Sigmoid colon (tissue), 4 donors: ENCODE measurements at regions not wholly inside any gene's neighbourhood (a gene's known extent, or its start where the extent isn't known, plus 50 kb on each side); places are given as distances from the start of the nearest gene placed in this dataset.

Experiments used
- CTCF ChIP-seq, 4 experiments: fragments of 450-650 bp in 3 of 4; fragments of 200-600 bp in 1 of 4; IDR thresholded peaks; one replicate each; pipeline ENCODE4 v1.5.1; 2016 to 2019; ENCODE audit warnings: antibody characterized with exemption in 4 of 4, mild to moderate bottlenecking in 3 of 4, moderate library complexity in 2 of 4
- POLR2A ChIP-seq, 2 donors: fragments of 450-650 bp; IDR thresholded peaks; one replicate each; pipeline ENCODE4 v1.6.1; 2016; ENCODE audit warnings: antibody characterized with exemption in 2 of 2, mild to moderate bottlenecking in 2 of 2, moderate library complexity in 2 of 2
- POLR2AphosphoS5 ChIP-seq, 4 donors: sonication (generic); formaldehyde crosslinking; IDR thresholded peaks; one replicate each; pipeline ENCODE4 v1.6.1; 2017; ENCODE audit warnings: antibody characterized with exemption in 4 of 4

DNA sequence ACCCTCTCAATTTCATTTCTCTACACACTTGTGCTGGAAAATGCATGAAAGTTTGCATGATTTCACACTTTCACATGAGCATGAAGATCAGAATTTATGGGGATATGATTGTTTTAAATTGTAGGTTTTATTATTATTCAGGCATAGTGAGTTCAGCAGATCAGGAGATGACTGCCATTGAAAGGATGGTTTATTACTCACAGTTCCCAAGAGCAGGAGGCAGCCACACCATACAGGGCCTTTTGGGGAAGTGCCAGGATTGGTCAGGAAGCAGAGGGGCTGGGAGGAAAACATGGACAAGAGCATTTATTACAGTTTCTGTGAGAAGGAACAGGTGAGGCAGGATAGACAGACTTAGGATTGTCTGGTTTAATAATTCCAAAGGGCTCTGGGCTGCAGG is 114.6 kb upstream of the KCNJ15 start:
- TF ChIP-seq POLR2AphosphoS5 (IDR thresholded peaks at IDR 0.05) (no peak), CTCF (IDR thresholded peaks at IDR 0.05) (no peak), POLR2A (IDR thresholded peaks at IDR 0.05) (no peak)
